ENCODE measurements at regions not wholly inside any gene's neighbourhood (a gene's known extent, or its start where the extent isn't known, plus 50 kb on each side); places are given as distances from the start of the nearest gene placed in this dataset.

DNA sequence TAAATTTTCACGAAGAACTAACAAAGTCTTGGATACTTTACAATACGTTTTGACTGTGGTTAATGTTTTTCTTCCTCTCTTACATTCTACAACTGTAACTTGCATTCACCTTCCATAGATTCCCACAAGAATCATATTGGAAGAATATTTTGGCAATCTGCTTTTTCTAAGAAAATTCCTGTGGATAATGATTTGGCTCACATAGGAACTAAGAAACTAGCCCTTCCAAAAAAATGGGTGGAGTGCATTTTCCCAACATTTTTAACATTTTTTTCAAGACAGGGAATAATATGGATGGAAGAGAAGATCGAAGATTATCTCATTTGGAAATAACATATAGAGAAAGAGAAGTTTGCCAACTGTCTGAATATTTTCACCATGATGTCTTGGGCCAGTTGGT is 256.9 kb upstream of the POU2AF2 start:
- no peak for TF ChIP-seq CEBPB (IDR thresholded peaks at IDR 0.05)
- no peak for TF ChIP-seq NFIC (IDR thresholded peaks at IDR 0.05)
- TF ChIP-seq FOXM1 (IDR thresholded peaks at IDR 0.05; ENCODE audit: borderline replicate concordance, low read depth) = no peak
- TF ChIP-seq, protein P1, sequence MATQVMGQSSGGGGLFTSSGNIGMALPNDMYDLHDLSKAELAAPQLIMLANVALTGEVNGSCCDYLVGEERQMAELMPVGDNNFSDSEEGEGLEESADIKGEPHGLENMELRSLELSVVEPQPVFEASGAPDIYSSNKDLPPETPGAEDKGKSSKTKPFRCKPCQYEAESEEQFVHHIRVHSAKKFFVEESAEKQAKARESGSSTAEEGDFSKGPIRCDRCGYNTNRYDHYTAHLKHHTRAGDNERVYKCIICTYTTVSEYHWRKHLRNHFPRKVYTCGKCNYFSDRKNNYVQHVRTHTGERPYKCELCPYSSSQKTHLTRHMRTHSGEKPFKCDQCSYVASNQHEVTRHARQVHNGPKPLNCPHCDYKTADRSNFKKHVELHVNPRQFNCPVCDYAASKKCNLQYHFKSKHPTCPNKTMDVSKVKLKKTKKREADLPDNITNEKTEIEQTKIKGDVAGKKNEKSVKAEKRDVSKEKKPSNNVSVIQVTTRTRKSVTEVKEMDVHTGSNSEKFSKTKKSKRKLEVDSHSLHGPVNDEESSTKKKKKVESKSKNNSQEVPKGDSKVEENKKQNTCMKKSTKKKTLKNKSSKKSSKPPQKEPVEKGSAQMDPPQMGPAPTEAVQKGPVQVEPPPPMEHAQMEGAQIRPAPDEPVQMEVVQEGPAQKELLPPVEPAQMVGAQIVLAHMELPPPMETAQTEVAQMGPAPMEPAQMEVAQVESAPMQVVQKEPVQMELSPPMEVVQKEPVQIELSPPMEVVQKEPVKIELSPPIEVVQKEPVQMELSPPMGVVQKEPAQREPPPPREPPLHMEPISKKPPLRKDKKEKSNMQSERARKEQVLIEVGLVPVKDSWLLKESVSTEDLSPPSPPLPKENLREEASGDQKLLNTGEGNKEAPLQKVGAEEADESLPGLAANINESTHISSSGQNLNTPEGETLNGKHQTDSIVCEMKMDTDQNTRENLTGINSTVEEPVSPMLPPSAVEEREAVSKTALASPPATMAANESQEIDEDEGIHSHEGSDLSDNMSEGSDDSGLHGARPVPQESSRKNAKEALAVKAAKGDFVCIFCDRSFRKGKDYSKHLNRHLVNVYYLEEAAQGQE (IDR thresholded peaks at IDR 0.05; ENCODE audit: low read depth) = no peak
- TF ChIP-seq EP300 (IDR thresholded peaks at IDR 0.05; ENCODE audit: borderline replicate concordance) = no peak
- TF ChIP-seq TCF12 (IDR thresholded peaks at IDR 0.05; ENCODE audit: low read depth) = no peak
- no peak for TF ChIP-seq RAD21 (IDR thresholded peaks at IDR 0.05; ENCODE audit: low read depth)
- TF ChIP-seq, protein P2, sequence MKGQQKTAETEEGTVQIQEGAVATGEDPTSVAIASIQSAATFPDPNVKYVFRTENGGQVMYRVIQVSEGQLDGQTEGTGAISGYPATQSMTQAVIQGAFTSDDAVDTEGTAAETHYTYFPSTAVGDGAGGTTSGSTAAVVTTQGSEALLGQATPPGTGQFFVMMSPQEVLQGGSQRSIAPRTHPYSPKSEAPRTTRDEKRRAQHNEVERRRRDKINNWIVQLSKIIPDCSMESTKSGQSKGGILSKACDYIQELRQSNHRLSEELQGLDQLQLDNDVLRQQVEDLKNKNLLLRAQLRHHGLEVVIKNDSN (IDR thresholded peaks at IDR 0.05) = no peak
- no peak for TF ChIP-seq CREB1 (IDR thresholded peaks at IDR 0.05; ENCODE audit: low read depth)
- no peak for TF ChIP-seq YY1 (IDR thresholded peaks at IDR 0.05; ENCODE audit: low read depth)
- no peak for TF ChIP-seq TAF1 (IDR thresholded peaks at IDR 0.05; ENCODE audit: low read depth)

Data from Ishikawa (cell line).